GM18520 (cell line): ENCODE measurements at regions not wholly inside any gene's neighbourhood (a gene's known extent, or its start where the extent isn't known, plus 50 kb on each side); places are given as distances from the start of the nearest gene placed in this dataset.

ENCODE experiments used
- ATAC-seq: cut with Tn5 transposase; IDR thresholded peaks from one replicate; pipeline ENCODE4 v1.9.1; 2021; ENCODE audit not compliant: unreplicated experiment

- ATAC-seq = no peak
Observed at GRCh38 chr11:91686281-91686680, 538.3 kb upstream of the FAT3 start.

GRCh38 chr11:91673705-91674104 is 550.9 kb upstream of the FAT3 start:
- ATAC-seq = no peak

- no peak for ATAC-seq
Observed at GRCh38 chr11:91664521-91664920, 560.1 kb upstream of the FAT3 start.

DNA sequence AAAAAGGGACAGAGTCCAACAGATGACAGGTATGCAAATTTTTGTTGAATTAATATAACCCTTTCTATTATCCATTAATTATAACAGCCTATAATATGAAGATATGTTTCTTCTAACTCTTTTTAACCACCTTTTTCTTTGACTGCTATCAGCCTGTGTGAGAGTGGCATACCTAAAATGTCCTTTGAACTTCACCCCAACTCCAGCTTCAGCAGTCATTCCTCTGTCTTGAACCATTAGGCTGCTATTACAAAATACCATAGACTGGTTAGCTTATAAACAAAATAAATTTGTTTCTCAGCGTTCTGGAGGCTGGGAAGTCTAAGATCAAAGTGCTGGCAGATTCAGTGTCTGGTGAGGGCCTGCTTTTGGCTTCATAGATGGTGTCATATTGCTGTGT is 564.6 kb upstream of the FAT3 start:
- ATAC-seq = no peak

- no peak for ATAC-seq
Observed at GRCh38 chr11:91654686-91655085, 569.9 kb upstream of the FAT3 start.

GRCh38 chr11:91653079-91653754 is 571.4 kb upstream of the FAT3 start:
- no peak for ATAC-seq

GRCh38 chr11:91650802-91651201 is 573.8 kb upstream of the FAT3 start:
- no peak for ATAC-seq

DNA sequence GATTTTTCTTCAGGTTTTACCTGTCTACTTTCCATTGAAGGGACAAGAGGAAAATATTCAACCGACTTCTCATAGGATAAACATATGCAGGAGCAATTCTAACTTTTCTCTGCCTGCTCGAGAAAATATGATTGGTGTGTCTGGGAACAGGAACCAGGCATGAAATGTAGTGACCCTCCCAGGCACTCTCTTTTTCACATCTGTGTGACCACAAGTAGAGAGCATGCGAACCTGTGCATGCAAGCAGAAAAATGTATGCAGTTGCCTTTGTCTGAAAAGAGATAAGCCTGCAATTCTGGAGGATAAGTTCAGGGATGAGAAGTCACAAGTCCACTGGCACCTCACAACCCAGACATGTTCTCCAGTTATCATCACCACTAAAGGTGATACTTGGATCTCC is 583.5 kb upstream of the FAT3 start:
- ATAC-seq = no peak

DNA sequence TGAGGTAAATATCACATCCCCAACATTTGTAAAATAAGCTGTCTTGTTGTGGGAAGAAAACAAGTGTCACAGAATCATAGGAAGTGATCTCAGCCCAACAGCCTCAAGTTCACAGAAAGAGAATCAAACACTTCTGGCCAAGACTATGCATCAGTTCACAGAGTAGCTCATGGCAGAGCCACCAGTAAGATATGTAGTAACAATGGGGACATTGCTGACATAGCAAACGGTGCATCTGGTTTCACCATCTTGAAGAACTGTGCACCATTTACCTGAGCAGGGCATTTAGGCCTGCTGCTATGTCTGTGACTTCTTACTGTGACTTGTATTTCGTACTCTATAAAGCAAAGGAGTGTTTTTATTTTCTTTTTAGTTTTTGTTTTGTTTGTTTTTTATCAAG is 585.3 kb upstream of the FAT3 start:
- ATAC-seq = no peak

GRCh38 chr11:91630916-91631673 is 593.5 kb upstream of the FAT3 start:
- no peak for ATAC-seq

DNA sequence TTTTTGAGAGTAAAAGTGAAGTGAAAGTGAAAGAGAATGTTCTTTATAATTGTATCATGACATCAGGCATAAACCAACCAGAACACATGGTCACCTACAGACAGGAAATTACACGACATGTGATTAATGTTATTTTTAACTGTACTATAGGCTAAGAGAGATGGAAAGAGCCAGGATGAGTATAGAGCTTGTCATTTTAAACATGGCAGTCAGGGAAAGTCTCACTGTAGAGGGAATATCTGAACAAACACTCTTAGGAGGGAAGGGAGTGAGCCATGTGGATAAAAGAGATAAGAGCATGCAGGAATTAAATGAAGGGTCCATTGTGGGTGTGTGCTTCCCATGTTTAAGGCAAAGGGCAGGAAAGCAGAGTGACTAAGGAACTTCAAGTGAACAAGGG is 599.1 kb upstream of the FAT3 start:
- ATAC-seq = no peak

DNA sequence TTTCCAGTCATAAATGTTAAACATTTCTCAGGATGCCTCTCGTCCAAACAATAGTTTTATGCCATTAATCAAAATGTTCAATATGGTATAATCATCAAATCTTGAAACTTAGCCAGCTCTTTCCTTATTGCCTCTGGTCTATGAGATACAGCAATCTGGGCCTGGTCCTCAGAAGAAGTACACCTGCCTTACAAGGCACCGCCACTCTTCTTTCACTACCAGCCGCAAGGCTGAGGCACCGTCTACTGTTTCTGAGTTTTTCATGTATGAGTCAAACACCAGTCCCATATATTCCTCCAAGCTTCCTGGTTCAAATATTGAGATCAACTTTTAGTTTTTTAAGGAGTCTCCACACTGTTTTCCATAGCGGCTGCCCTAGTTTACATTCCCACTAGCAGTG is 600.6 kb upstream of the FAT3 start:
- no peak for ATAC-seq

DNA sequence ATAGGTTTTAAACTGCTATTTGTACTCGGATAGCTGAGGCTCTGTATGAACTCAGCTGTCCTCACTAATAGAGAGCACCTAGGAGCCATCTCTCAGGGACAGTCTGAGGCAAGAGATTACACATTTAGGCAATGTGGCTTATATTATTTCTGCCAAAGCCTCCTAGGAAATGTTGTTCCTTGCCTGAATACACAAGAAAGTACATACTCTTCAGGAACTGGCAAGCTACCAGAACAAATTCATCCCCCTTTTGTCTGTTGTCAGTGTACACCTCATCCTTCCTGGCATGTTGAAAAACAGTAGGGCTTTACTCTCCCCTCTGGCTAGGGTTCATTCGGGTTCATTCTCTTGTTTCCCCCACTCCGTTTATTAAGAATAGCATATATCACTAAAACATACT is 615.9 kb upstream of the FAT3 start:
- no peak for ATAC-seq

- no peak for ATAC-seq
Observed at GRCh38 chr11:91596111-91596510, 628.5 kb upstream of the FAT3 start.

- ATAC-seq = no peak
Observed at GRCh38 chr11:91591021-91591420, 633.6 kb upstream of the FAT3 start.

- no peak for ATAC-seq
Observed at GRCh38 chr11:91587131-91587530, 637.5 kb upstream of the FAT3 start.

GRCh38 chr11:91585035-91585801 is 639.4 kb upstream of the FAT3 start:
- no peak for ATAC-seq

- no peak for ATAC-seq
Observed at GRCh38 chr11:91563176-91563575, 661.4 kb upstream of the FAT3 start.

DNA sequence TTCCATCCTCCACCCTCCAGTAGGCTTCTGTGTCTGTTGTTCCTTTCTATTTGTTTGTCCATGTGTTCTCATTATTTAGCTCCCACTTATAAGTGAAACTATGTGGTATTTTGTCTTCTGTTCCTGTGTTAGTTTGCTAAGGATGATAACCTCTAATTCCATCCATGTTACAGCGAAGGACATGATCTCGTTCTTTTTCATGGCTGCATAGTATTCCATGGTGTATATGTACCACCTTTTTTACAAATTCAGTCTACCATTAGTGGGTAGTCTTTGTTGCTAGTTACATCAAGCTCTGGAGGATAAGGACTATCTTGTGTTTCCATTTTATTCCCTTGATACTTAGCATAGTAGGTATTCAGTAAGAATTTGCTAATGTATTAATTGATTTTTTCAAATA is 664.2 kb upstream of the FAT3 start:
- ATAC-seq = no peak

- ATAC-seq = no peak
Observed at GRCh38 chr11:91538065-91538464, 686.6 kb upstream of the FAT3 start.

DNA sequence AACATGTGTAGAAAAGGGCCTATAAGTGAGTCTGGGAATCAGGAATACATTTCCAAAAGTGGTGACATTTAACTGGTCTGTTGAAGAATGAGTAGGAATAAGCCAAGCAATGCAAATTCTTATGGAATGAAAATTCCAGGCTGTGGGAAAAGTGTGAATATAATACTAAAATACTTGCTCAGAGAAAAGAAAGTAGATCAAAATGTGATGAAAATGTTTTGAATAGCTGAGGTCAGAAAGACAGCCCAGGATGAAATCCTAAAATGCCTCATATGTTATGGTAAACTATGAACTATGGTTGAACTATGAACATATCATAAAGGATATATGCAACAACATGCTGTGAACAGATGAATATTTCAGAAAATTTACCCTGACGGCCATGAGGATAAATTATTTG is 688.3 kb upstream of the FAT3 start:
- ATAC-seq = no peak

GRCh38 chr11:91528965-91529364 is 695.7 kb upstream of the FAT3 start:
- ATAC-seq = no peak
